ENCODE measurements at regions not wholly inside any gene's neighbourhood (a gene's known extent, or its start where the extent isn't known, plus 50 kb on each side); places are given as distances from the start of the nearest gene placed in this dataset.

DNA sequence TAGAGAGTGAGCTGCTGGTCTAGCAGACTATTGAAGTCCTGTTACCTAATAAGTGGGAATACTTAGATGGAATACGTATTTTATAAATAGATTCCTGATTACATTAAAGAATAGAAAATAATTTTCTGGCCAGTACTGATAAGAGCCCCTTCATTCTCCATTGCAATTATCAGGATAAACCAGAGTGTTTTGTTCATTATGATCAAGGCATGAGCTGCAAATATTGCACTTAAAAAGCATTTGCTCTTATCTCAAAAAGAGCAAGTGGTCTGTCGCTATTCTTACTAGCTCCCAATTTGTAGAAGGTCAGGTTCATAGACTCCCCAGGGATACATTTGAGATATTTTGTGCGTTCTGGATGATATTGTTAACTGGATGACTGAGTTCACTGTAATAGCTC is 73.1 kb upstream of the PLCB4 start:
- TF ChIP-seq, protein P1, sequence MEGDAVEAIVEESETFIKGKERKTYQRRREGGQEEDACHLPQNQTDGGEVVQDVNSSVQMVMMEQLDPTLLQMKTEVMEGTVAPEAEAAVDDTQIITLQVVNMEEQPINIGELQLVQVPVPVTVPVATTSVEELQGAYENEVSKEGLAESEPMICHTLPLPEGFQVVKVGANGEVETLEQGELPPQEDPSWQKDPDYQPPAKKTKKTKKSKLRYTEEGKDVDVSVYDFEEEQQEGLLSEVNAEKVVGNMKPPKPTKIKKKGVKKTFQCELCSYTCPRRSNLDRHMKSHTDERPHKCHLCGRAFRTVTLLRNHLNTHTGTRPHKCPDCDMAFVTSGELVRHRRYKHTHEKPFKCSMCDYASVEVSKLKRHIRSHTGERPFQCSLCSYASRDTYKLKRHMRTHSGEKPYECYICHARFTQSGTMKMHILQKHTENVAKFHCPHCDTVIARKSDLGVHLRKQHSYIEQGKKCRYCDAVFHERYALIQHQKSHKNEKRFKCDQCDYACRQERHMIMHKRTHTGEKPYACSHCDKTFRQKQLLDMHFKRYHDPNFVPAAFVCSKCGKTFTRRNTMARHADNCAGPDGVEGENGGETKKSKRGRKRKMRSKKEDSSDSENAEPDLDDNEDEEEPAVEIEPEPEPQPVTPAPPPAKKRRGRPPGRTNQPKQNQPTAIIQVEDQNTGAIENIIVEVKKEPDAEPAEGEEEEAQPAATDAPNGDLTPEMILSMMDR (IDR thresholded peaks at IDR 0.05) = no peak
- TF ChIP-seq POLR2A (IDR thresholded peaks at IDR 0.05) = no peak

All from uterus (tissue), 2 donors.